ENCODE measurements at regions not wholly inside any gene's neighbourhood (a gene's known extent, or its start where the extent isn't known, plus 50 kb on each side); places are given as distances from the start of the nearest gene placed in this dataset.

DNA sequence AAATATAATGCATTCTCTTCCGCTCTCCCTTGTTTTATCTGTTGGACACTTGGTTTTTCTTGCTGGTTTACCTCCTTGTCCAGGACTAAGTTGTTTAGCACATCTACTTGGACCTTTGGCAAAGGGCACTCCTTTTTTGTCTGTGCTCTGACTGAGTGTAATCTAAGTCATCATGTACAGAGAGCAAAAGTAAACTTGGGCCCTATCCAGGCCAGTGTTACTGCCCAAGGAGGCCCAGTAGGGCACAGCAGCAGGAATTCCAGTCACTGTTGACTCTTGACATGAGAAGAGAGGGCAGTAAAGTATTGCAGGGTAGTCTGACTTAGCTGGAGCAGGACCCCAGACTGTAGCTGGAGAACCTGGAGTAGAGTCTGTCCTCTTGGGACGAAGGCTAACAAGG lies 445.5 kb downstream of the ZIC3 start:
- Histone ChIP-seq H3K4me3 (ENCODE audit: insufficient read depth, low read length, poor library complexity, severe bottlenecking) (no peak overlapping the region), H3F3A (ENCODE audit: insufficient read depth) (no peaks in the 10 kb centered on the region), H3K27me3 (ENCODE audit: low read length) (no peaks in the 10 kb centered on the region), H3K27ac (ENCODE audit: low read depth, low read length) (no peak overlapping the region), H4K20me1 (ENCODE audit: low read depth, low read length) (no peaks in the 10 kb centered on the region), H3K79me2 (ENCODE audit: insufficient read depth, low read length) (no peaks in the 10 kb centered on the region), H3K4me2 (ENCODE audit: low read depth, low read length, poor library complexity, severe bottlenecking) (no peak overlapping the region), H3K9me3 (ENCODE audit: insufficient read depth, low read length) (no peaks in the 10 kb centered on the region), H3K36me3 (ENCODE audit: low read length) (no peaks in the 10 kb centered on the region), H3K9me2 (replicated peaks; ENCODE audit: insufficient read depth, low read length) (no peaks in the 10 kb centered on the region), H3K9ac (ENCODE audit: low read length) (no peak overlapping the region), H2AFZ (ENCODE audit: low read depth, low read length, severe bottlenecking) (no peak overlapping the region)
- no peak for TF ChIP-seq EZH2phosphoT487 (conservative IDR thresholded peaks at IDR 0.05; ENCODE audit: low read length)

DNA sequence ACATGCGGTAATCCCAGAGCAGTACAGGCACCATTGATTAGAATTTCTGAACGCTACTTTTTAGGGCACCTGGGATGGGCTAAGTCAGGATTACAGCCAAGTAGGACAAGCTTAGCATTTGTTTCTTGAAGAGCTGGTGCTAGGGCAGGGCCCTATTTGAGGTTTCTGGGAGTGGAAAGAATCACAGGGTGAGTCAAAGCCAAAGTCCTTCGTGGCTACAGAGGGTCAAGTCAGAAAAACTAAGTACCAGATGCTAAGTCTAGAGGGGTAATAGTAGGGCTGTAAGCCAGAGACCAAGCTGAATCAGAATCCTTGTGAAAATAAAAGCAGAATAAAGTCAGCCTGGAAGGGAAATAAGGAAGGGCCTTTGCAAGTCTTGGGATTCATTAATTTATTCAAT lies 448.6 kb downstream of the ZIC3 start:
- no peaks in the 10 kb centered on the region for H3K9me3 ChIP-seq (ENCODE audit: insufficient read depth, low read length)
- no peaks in the 10 kb centered on the region for H3F3A ChIP-seq (ENCODE audit: insufficient read depth)
- H2AFZ ChIP-seq (ENCODE audit: low read depth, low read length, severe bottlenecking) = no peak overlapping the region
- H3K4me3 ChIP-seq (ENCODE audit: insufficient read depth, low read length, poor library complexity, severe bottlenecking) = no peak overlapping the region
- H3K27ac ChIP-seq (ENCODE audit: low read depth, low read length) = no peak overlapping the region
- H4K20me1 ChIP-seq (ENCODE audit: low read depth, low read length) = no peaks in the 10 kb centered on the region
- TF ChIP-seq CTCF (IDR thresholded peaks at IDR 0.05; ENCODE audit: insufficient read depth, low read length, poor library complexity, severe bottlenecking) (no peak), EZH2phosphoT487 (conservative IDR thresholded peaks at IDR 0.05; ENCODE audit: low read length) (no peak)
- H3K79me2 ChIP-seq (ENCODE audit: insufficient read depth, low read length) = no peaks in the 10 kb centered on the region
- no peaks in the 10 kb centered on the region for H3K27me3 ChIP-seq (ENCODE audit: low read length)
- H3K36me3 ChIP-seq (ENCODE audit: low read length) = no peaks in the 10 kb centered on the region
- no peaks in the 10 kb centered on the region for H3K9me2 ChIP-seq (replicated peaks; ENCODE audit: insufficient read depth, low read length)
- no peak overlapping the region for H3K9ac ChIP-seq (ENCODE audit: low read length)
- no peak overlapping the region for H3K4me2 ChIP-seq (ENCODE audit: low read depth, low read length, poor library complexity, severe bottlenecking)

GRCh38 chrX:138018145-138018799 lies 452.3 kb downstream of the ZIC3 start:
- Histone ChIP-seq H3K9me3 (ENCODE audit: insufficient read depth, low read length) (no peaks in the 10 kb centered on the region), H3K4me2 (ENCODE audit: low read depth, low read length, poor library complexity, severe bottlenecking) (no peak overlapping the region), H3K9me2 (replicated peaks; ENCODE audit: insufficient read depth, low read length) (no peaks in the 10 kb centered on the region), H3K9ac (ENCODE audit: low read length) (no peak overlapping the region), H3K4me3 (ENCODE audit: insufficient read depth, low read length, poor library complexity, severe bottlenecking) (no peak overlapping the region), H3K79me2 (ENCODE audit: insufficient read depth, low read length) (no peaks in the 10 kb centered on the region), H3K27ac (ENCODE audit: low read depth, low read length) (no peak overlapping the region), H4K20me1 (ENCODE audit: low read depth, low read length) (no peaks in the 10 kb centered on the region), H3K27me3 (ENCODE audit: low read length) (no peaks in the 10 kb centered on the region), H3K36me3 (ENCODE audit: low read length) (no peaks in the 10 kb centered on the region), H2AFZ (ENCODE audit: low read depth, low read length, severe bottlenecking) (no peak overlapping the region), H3F3A (ENCODE audit: insufficient read depth) (no peaks in the 10 kb centered on the region)
- no peak for TF ChIP-seq CTCF (IDR thresholded peaks at IDR 0.05; ENCODE audit: insufficient read depth, low read length, poor library complexity, severe bottlenecking)
- TF ChIP-seq EZH2phosphoT487 (conservative IDR thresholded peaks at IDR 0.05; ENCODE audit: low read length) = no peak

GRCh38 chrX:138020941-138021340 lies 455.0 kb downstream of the ZIC3 start:
- Histone ChIP-seq H2AFZ (ENCODE audit: low read depth, low read length, severe bottlenecking) (no peak overlapping the region), H3K9me3 (ENCODE audit: insufficient read depth, low read length) (no peaks in the 10 kb centered on the region), H3K27ac (ENCODE audit: low read depth, low read length) (no peak overlapping the region)

More at GRCh38 chrX:138020941-138021340, 455.0 kb downstream of the ZIC3 start:
- no peaks in the 10 kb centered on the region for H4K20me1 ChIP-seq (ENCODE audit: low read depth, low read length)
- H3K4me2 ChIP-seq (ENCODE audit: low read depth, low read length, poor library complexity, severe bottlenecking) = no peak overlapping the region
- TF ChIP-seq EZH2phosphoT487 (conservative IDR thresholded peaks at IDR 0.05; ENCODE audit: low read length) = no peak
- no peak for TF ChIP-seq CTCF (IDR thresholded peaks at IDR 0.05; ENCODE audit: insufficient read depth, low read length, poor library complexity, severe bottlenecking)
- H3K9me2 ChIP-seq (replicated peaks; ENCODE audit: insufficient read depth, low read length) = no peaks in the 10 kb centered on the region
- H3K27me3 ChIP-seq (ENCODE audit: low read length) = no peaks in the 10 kb centered on the region
- H3K79me2 ChIP-seq (ENCODE audit: insufficient read depth, low read length) = no peaks in the 10 kb centered on the region
- H3K9ac ChIP-seq (ENCODE audit: low read length) = no peak overlapping the region
- H3F3A ChIP-seq (ENCODE audit: insufficient read depth) = no peaks in the 10 kb centered on the region
- no peak overlapping the region for H3K4me3 ChIP-seq (ENCODE audit: insufficient read depth, low read length, poor library complexity, severe bottlenecking)
- H3K36me3 ChIP-seq (ENCODE audit: low read length) = no peaks in the 10 kb centered on the region
